ENCODE measurements at regions not wholly inside any gene's neighbourhood (a gene's known extent, or its start where the extent isn't known, plus 50 kb on each side); places are given as distances from the start of the nearest gene placed in this dataset.

DNA sequence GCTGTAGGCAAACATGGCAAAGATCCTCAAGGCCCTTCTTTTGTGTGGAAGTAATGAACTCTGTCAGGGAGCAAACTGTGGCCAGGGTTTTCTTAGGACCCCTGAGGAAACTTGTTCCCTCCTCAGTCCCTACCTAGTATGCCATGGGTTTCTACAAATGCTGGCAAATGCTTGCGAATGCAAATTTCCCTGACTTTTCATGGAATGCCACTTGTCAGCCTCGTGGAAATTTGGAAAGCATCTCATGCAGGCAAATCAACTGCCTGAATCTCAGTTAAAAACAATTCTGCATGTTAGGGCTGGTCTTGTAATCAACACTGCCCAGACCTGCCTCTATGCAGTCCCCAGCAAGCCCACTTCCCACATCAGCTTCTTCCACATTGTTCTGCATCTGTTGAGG is 334.9 kb upstream of the AJAP1 start:
- Histone ChIP-seq H3K4me3 (no peak overlapping the region), H3K36me3 (no peaks in the 10 kb centered on the region), H3K4me1 (no peaks in the 10 kb centered on the region), H3K27ac (no peak overlapping the region), H3K9me3 (no peaks in the 10 kb centered on the region), H3K27me3 (no peaks in the 10 kb centered on the region)
- DNase-seq (no peak), ATAC-seq (no peak)
- intact Hi-C loops (cut with DNase I): no loop called here
- TF ChIP-seq, protein P1, sequence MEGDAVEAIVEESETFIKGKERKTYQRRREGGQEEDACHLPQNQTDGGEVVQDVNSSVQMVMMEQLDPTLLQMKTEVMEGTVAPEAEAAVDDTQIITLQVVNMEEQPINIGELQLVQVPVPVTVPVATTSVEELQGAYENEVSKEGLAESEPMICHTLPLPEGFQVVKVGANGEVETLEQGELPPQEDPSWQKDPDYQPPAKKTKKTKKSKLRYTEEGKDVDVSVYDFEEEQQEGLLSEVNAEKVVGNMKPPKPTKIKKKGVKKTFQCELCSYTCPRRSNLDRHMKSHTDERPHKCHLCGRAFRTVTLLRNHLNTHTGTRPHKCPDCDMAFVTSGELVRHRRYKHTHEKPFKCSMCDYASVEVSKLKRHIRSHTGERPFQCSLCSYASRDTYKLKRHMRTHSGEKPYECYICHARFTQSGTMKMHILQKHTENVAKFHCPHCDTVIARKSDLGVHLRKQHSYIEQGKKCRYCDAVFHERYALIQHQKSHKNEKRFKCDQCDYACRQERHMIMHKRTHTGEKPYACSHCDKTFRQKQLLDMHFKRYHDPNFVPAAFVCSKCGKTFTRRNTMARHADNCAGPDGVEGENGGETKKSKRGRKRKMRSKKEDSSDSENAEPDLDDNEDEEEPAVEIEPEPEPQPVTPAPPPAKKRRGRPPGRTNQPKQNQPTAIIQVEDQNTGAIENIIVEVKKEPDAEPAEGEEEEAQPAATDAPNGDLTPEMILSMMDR (IDR thresholded peaks at IDR 0.05): no peak

DNA sequence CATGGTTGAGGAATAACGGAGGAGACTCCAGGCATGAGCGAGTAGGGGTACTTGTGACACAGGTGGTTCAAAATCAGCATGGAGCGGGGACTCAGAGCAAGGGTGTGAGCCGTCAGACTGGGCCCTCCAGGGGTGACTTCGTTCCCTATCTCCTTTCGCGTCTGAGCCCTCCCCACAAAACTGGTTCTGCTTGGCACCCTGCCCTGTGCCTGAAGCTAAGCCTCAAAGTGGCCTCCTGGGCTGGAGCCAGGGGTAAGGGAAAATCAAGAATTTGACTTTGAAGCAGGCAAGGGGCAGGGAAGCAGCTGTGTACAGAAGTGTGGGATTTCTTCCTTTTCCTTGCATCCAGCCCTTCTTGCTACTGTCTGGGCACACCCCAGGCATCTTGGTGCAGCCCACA is 331.5 kb upstream of the AJAP1 start:
- H3K4me1 ChIP-seq: no peaks in the 10 kb centered on the region
- intact Hi-C loops (cut with DNase I): no loop called here
- H3K27ac ChIP-seq: no peak overlapping the region
- ATAC-seq: no peak
- no peaks in the 10 kb centered on the region for H3K36me3 ChIP-seq
- TF ChIP-seq, protein P1 (IDR thresholded peaks at IDR 0.05): no peak
- H3K4me3 ChIP-seq: no peak overlapping the region
- no peak for DNase-seq
- H3K27me3 ChIP-seq: no peaks in the 10 kb centered on the region
- H3K9me3 ChIP-seq: no peaks in the 10 kb centered on the region

DNA sequence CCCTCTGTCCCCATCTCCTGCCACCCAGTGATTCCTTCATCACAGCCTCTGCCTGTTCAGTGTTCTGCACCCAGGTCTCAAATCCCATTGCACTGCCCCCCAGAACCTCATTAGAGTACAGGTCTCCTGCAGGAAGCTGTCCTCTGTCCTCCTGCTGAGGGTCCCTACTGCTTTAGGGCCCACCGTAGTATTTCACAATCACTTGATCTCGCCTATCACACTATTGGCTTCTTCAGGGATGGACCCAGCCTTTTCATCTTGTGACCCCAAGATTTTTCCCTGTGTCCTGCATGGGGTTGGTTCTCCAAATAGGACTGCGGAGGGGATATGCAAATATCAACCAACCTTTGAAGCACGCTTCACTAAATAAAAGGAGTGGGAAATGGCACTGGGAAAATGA is 331.1 kb upstream of the AJAP1 start:
- H3K9me3 ChIP-seq: no peaks in the 10 kb centered on the region
- no peaks in the 10 kb centered on the region for H3K36me3 ChIP-seq
- no peak overlapping the region for H3K27ac ChIP-seq
- TF ChIP-seq, protein P1 (IDR thresholded peaks at IDR 0.05): no peak
- intact Hi-C loops (cut with DNase I): no loop called here
- no peak for DNase-seq
- no peak overlapping the region for H3K4me3 ChIP-seq
- no peaks in the 10 kb centered on the region for H3K27me3 ChIP-seq
- no peak for ATAC-seq
- no peaks in the 10 kb centered on the region for H3K4me1 ChIP-seq

DNA sequence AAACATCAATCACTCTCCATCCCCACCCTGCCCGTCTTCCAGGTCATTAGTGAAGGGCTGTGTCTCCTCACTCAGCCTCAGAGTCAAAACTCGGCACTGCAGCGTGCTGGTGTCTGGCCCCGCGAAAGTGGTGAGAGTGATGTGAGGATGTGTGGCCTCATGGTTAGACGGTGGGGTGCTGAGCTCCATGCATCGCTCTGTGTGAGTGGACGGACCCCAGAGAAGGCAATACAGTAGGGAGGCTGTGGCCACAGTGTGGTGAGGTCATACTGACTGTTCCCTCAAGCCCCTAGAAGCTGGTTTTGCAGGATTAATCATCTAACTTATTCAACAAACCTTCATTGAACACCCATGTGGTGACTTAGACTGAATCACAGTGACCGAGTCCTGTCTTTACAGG is 329.9 kb upstream of the AJAP1 start:
- Histone ChIP-seq H3K4me1 (no peaks in the 10 kb centered on the region), H3K27ac (no peak overlapping the region), H3K27me3 (no peaks in the 10 kb centered on the region), H3K4me3 (no peak overlapping the region), H3K36me3 (no peaks in the 10 kb centered on the region), H3K9me3 (no peaks in the 10 kb centered on the region)
- TF ChIP-seq, protein P1 (IDR thresholded peaks at IDR 0.05): no peak
- ATAC-seq (no peak), DNase-seq (no peak)
- intact Hi-C loops (cut with DNase I): no loop called here

DNA sequence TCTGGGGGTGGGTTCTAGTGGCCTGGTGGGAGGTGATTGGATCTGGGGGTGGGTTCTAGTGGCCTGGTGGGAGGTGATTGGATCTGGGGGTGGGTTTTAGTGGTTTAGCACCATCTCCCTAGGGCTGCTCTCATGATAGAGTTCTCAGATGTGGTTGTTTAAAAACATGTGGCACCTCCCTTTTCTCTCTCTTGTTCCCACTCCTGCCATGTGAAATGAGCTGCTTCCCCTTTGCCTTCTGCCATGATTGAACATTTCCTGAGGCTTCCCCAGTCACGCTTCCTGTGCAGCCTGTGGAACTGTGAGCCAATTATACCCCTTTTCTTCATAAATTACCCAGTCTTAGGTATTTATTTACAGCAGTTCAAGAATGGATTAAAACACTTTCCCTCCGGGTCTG is 327.3 kb upstream of the AJAP1 start:
- no peaks in the 10 kb centered on the region for H3K36me3 ChIP-seq
- H3K27me3 ChIP-seq: no peaks in the 10 kb centered on the region
- intact Hi-C loops (cut with DNase I): no loop called here
- TF ChIP-seq, protein P1 (IDR thresholded peaks at IDR 0.05): no peak
- no peaks in the 10 kb centered on the region for H3K9me3 ChIP-seq
- H3K4me1 ChIP-seq: no peaks in the 10 kb centered on the region
- DNase-seq: no peak
- H3K27ac ChIP-seq: no peak overlapping the region
- ATAC-seq: no peak
- no peak overlapping the region for H3K4me3 ChIP-seq

DNA sequence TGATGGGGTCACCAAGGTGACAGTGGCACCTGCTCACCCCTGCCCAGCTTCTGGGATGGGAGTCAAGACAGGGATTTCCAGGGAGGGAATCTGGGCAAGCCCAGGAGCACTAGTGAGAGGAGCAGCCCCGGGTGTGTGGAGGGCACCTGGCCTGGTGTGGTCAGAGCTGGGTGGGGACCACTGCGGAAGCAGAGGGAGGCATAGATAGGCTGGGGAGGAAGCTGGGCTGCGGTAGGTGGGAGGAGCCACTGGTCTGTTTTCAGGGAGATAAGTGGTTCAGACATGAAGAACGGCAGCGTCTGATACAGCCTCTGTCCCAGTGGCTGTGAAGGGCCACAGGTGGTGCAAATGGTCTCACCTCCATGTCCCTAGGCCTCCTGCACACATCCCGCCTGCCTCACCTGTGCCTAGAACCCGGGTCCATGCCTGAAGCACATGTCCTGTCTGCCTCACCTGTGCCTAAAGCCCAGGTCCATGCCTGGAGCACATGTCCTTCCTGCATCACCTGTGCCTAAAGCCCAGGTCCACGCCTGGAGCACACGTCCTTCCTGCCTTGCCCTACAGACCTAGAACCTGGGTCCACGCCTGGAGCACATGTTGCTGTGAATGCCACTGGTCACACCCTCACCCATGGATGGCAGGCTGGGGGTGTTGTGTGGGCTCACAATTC is 325.9 kb upstream of the AJAP1 start:
- Histone ChIP-seq H3K9me3 (no peaks in the 10 kb centered on the region), H3K4me1 (no peaks in the 10 kb centered on the region), H3K27ac (no peak overlapping the region), H3K27me3 (no peaks in the 10 kb centered on the region), H3K4me3 (no peak overlapping the region), H3K36me3 (no peaks in the 10 kb centered on the region)
- no peak for DNase-seq
- peak; percentile 16 for ATAC-seq
- TF ChIP-seq, protein P1 (IDR thresholded peaks at IDR 0.05): no peak
- intact Hi-C loops (cut with DNase I): no loop called here
